Neural progenitor cell (in vitro differentiated cells): ENCODE measurements at regions not wholly inside any gene's neighbourhood (a gene's known extent, or its start where the extent isn't known, plus 50 kb on each side); places are given as distances from the start of the nearest gene placed in this dataset.
"Not testable (repeated sequence)": the region's sequence is repeated elsewhere in the genome, so short reads cannot be mapped to it uniquely, and the experiment has no call there.

Experiments
- DNase-seq: peaks from one replicate; pipeline ENCODE4 v3.0.0-alpha.2; 2016; ENCODE audit warnings: low spot score
- H2AFZ ChIP-seq: fragments of 200-600 bp; sonication (generic); replicated peaks from 2 replicates; pipeline ENCODE4 v1.6.1; 2016; ENCODE audit warnings: antibody characterized with exemption
- H3F3A ChIP-seq: fragments of 200-600 bp; sonication (generic); 2 replicates; pipeline ENCODE4 v1.6.1; 2016; ENCODE audit warnings: antibody characterized with exemption, low read depth
- H3K27ac ChIP-seq: fragments of 200-600 bp; sonication (generic); 2 replicates; pipeline ENCODE4 v1.5.1; 2016; ENCODE audit warnings: mild to moderate bottlenecking
- H3K27me3 ChIP-seq: fragments of 200-600 bp; sonication (generic); 2 replicates; pipeline ENCODE4 v1.6.1; 2016; ENCODE audit warnings: mild to moderate bottlenecking, moderate library complexity
- H3K36me3 ChIP-seq: fragments of 200-600 bp; sonication (generic); 2 replicates; pipeline ENCODE4 v1.5.1; 2016
- H3K4me1 ChIP-seq: fragments of 200-600 bp; sonication (generic); 2 replicates; pipeline ENCODE4 v1.6.1; 2016; ENCODE audit warnings: mixed run types
- H3K4me2 ChIP-seq: fragments of 200-600 bp; sonication (generic); 2 replicates; pipeline ENCODE4 v1.6.1; 2016
- H3K4me3 ChIP-seq: fragments of 200-600 bp; sonication (generic); 2 replicates; pipeline ENCODE4 v1.5.1; 2016
- H3K79me2 ChIP-seq: fragments of 200-600 bp; sonication (generic); 2 replicates; pipeline ENCODE4 v1.6.1; 2016; ENCODE audit warnings: low read depth
- H3K9ac ChIP-seq: fragments of 200-600 bp; sonication (generic); 2 replicates; pipeline ENCODE4 v1.6.1; 2016
- H3K9me3 ChIP-seq: fragments of 200-600 bp; sonication (generic); 2 replicates; pipeline ENCODE4 v1.5.1; 2016; ENCODE audit warnings: low read depth
- H4K20me1 ChIP-seq: fragments of 200-600 bp; sonication (generic); 2 replicates; pipeline ENCODE4 v1.6.1; 2016; ENCODE audit warnings: low read depth
- H3K27ac Mint-ChIP-seq: 3 replicates; pipeline ENCODE4 v1.8.0; 2021; ENCODE audit warnings: mixed read lengths
- H3K27me3 Mint-ChIP-seq: 2 replicates; pipeline ENCODE4 v1.8.0; 2022; ENCODE audit warnings: low read depth, mild to moderate bottlenecking, inconsistent platforms, moderate library complexity, mixed read lengths; ENCODE audit not compliant: insufficient read depth
- H3K36me3 Mint-ChIP-seq: 3 replicates; pipeline ENCODE4 v1.8.0; 2021; ENCODE audit warnings: mixed read lengths
- H3K4me1 Mint-ChIP-seq: 3 replicates; pipeline ENCODE4 v1.8.0; 2021; ENCODE audit warnings: mixed read lengths
- H3K4me3 Mint-ChIP-seq: 3 replicates; pipeline ENCODE4 v1.8.0; 2021; ENCODE audit warnings: mild to moderate bottlenecking, moderate library complexity, mixed read lengths
- H3K9me3 Mint-ChIP-seq: 3 replicates; pipeline ENCODE4 v1.8.0; 2020; ENCODE audit warnings: mixed read lengths
- CTCF ChIP-seq: fragments of 200-600 bp; sonication (generic); IDR thresholded peaks from 2 replicates; pipeline ENCODE4 v1.5.1; 2017; ENCODE audit warnings: antibody characterized with exemption, mild to moderate bottlenecking
- EZH2 ChIP-seq: fragments of 200-600 bp; sonication (generic); IDR thresholded peaks from 2 replicates; pipeline ENCODE4 v1.6.1; 2017; ENCODE audit warnings: antibody characterized with exemption, mild to moderate bottlenecking, moderate library complexity
- EZH2phosphoT487 ChIP-seq: fragments of 200-600 bp; sonication (generic); IDR thresholded peaks from 2 replicates; pipeline ENCODE4 v1.6.1; 2017; ENCODE audit warnings: antibody characterized with exemption

GRCh38 chr3:4083225-4084015 is 219.7 kb upstream of the SETMAR start:
- Mint-ChIP-seq H3K4me3 (no peak overlapping the region), H3K27me3 (no peaks in the 10 kb centered on the region), H3K9me3 (no peaks in the 10 kb centered on the region), H3K27ac (no peak overlapping the region), H3K36me3 (no peaks in the 10 kb centered on the region), H3K4me1 (peaks cover 20% of the 10 kb centered on the region)
- no peaks in the 10 kb centered on the region for H3K79me2 ChIP-seq
- no peaks in the 10 kb centered on the region for H3F3A ChIP-seq
- DNase-seq, result no peak
- H3K4me1 ChIP-seq, result peaks cover 9% of the 10 kb centered on the region
- no peak overlapping the region for H2AFZ ChIP-seq
- no peak overlapping the region for H3K4me3 ChIP-seq
- H3K36me3 ChIP-seq, result no peaks in the 10 kb centered on the region
- no peak for TF ChIP-seq EZH2phosphoT487
- no peak for TF ChIP-seq CTCF
- no peak for TF ChIP-seq EZH2
- H3K4me2 ChIP-seq, result peak overlapping the region; percentile 18
- H3K27ac ChIP-seq, result no peak overlapping the region
- no peaks in the 10 kb centered on the region for H4K20me1 ChIP-seq
- H3K9me3 ChIP-seq, result no peaks in the 10 kb centered on the region
- no peaks in the 10 kb centered on the region for H3K27me3 ChIP-seq
- H3K9ac ChIP-seq, result no peak overlapping the region

- no peaks in the 10 kb centered on the region for H3K9me3 Mint-ChIP-seq
- Histone ChIP-seq H3K79me2 (no peaks in the 10 kb centered on the region), H3K9me3 (no peaks in the 10 kb centered on the region), H4K20me1 (no peaks in the 10 kb centered on the region), H3K9ac (no peak overlapping the region), H3K36me3 (no peaks in the 10 kb centered on the region), H3K4me2 (no peak overlapping the region), H3F3A (no peaks in the 10 kb centered on the region), H3K4me1 (peaks cover 9% of the 10 kb centered on the region), H3K4me3 (no peak overlapping the region), H2AFZ (no peak overlapping the region), H3K27me3 (no peaks in the 10 kb centered on the region), H3K27ac (no peak overlapping the region)
- no peak for DNase-seq
- H3K27ac Mint-ChIP-seq, result no peak overlapping the region
- peaks cover 17% of the 10 kb centered on the region for H3K4me1 Mint-ChIP-seq
- no peaks in the 10 kb centered on the region for H3K36me3 Mint-ChIP-seq
- H3K27me3 Mint-ChIP-seq, result no peaks in the 10 kb centered on the region
- H3K4me3 Mint-ChIP-seq, result no peak overlapping the region
- TF ChIP-seq EZH2, result no peak
These were observed 218.9 kb upstream of the SETMAR start for GRCh38 chr3:4084271-4084670.

GRCh38 chr3:4086662-4087061 is 216.5 kb upstream of the SETMAR start:
- not testable (repeated sequence) for H3K4me2 ChIP-seq, H3K27me3 Mint-ChIP-seq, H3K9me3 Mint-ChIP-seq, H3K4me1 ChIP-seq, H3K4me3 Mint-ChIP-seq, H3K27ac ChIP-seq, H4K20me1 ChIP-seq, H3K4me3 ChIP-seq, H3K9ac ChIP-seq, H3K79me2 ChIP-seq, DNase-seq, H3K27me3 ChIP-seq, H3K27ac Mint-ChIP-seq, H3K9me3 ChIP-seq, H3F3A ChIP-seq, H2AFZ ChIP-seq, H3K36me3 ChIP-seq, H3K36me3 Mint-ChIP-seq
- peaks cover 14% of the 10 kb centered on the region for H3K4me1 Mint-ChIP-seq

GRCh38 chr3:4091786-4092185 is 211.4 kb upstream of the SETMAR start:
- H3K79me2 ChIP-seq, result no peaks in the 10 kb centered on the region
- no peak overlapping the region for H3K4me3 Mint-ChIP-seq
- H3F3A ChIP-seq, result no peaks in the 10 kb centered on the region
- no peaks in the 10 kb centered on the region for H3K27me3 ChIP-seq
- no peaks in the 10 kb centered on the region for H3K4me1 ChIP-seq
- H3K27me3 Mint-ChIP-seq, result no peaks in the 10 kb centered on the region
- no peaks in the 10 kb centered on the region for H3K4me1 Mint-ChIP-seq
- TF ChIP-seq EZH2phosphoT487, result no peak
- TF ChIP-seq CTCF, result no peak
- no peak for TF ChIP-seq EZH2
- H4K20me1 ChIP-seq, result no peaks in the 10 kb centered on the region
- DNase-seq, result no peak
- no peaks in the 10 kb centered on the region for H3K9me3 ChIP-seq
- H3K36me3 ChIP-seq, result no peaks in the 10 kb centered on the region
- no peak overlapping the region for H3K27ac ChIP-seq
- H3K9ac ChIP-seq, result no peak overlapping the region
- H3K4me2 ChIP-seq, result no peak overlapping the region
- H3K36me3 Mint-ChIP-seq, result no peaks in the 10 kb centered on the region
- H2AFZ ChIP-seq, result no peak overlapping the region
- H3K4me3 ChIP-seq, result no peak overlapping the region
- H3K27ac Mint-ChIP-seq, result no peak overlapping the region
- no peaks in the 10 kb centered on the region for H3K9me3 Mint-ChIP-seq
